Thoracic aorta (tissue), 2 donors: ENCODE measurements at regions not wholly inside any gene's neighbourhood (a gene's known extent, or its start where the extent isn't known, plus 50 kb on each side); places are given as distances from the start of the nearest gene placed in this dataset.

Experiments
- ATAC-seq: fragments of 150-250 bp; one replicate; pipeline ENCODE4 v1.8.0; 2017; ENCODE audit warnings: low read depth; ENCODE audit not compliant: insufficient number of reproducible peaks, low FRiP score
- DNase-seq: peaks from one replicate; pipeline ENCODE4 v3.0.0-alpha.2; 2020; ENCODE audit warnings: low spot score
- H3K27ac ChIP-seq, 2 donors: fragments of 200-600 bp; sonication (generic); 1 replicate in 1 of 2; 2 replicates in 1 of 2; pipeline ENCODE4 v1.5.1; 2016; ENCODE audit warnings: mild to moderate bottlenecking in 2 of 2, moderate library complexity in 2 of 2
- H3K27me3 ChIP-seq: fragments of 200-600 bp; sonication (generic); replicated peaks from 2 replicates; pipeline ENCODE4 v1.6.0; 2016; ENCODE audit warnings: mild to moderate bottlenecking; ENCODE audit not compliant: insufficient read depth
- H3K36me3 ChIP-seq: fragments of 200-600 bp; sonication (generic); one replicate; pipeline ENCODE4 v1.5.1; 2016
- H3K4me1 ChIP-seq, 2 donors: fragments of 200-600 bp; sonication (generic); 1 replicate in 1 of 2; 2 replicates in 1 of 2; pipeline versions ENCODE4 v1.5.1 to v1.6.0; 2016; ENCODE audit warnings: low read depth in 2 of 2, mild to moderate bottlenecking in 1 of 2; ENCODE audit not compliant: control insufficient read depth in 1 of 2
- H3K4me3 ChIP-seq: fragments of 200-600 bp; sonication (generic); 2 replicates; pipeline ENCODE4 v1.5.1; 2016; ENCODE audit warnings: mild to moderate bottlenecking
- H3K9me3 ChIP-seq: fragments of 200-600 bp; sonication (generic); 2 replicates; pipeline ENCODE4 v1.5.1; 2016
- TF ChIP-seq, protein P1 (sequence below): fragments of 200-600 bp; sonication (generic); IDR thresholded peaks from one replicate; pipeline ENCODE4 v1.5.1; 2019; ENCODE audit warnings: antibody characterized with exemption

DNA sequence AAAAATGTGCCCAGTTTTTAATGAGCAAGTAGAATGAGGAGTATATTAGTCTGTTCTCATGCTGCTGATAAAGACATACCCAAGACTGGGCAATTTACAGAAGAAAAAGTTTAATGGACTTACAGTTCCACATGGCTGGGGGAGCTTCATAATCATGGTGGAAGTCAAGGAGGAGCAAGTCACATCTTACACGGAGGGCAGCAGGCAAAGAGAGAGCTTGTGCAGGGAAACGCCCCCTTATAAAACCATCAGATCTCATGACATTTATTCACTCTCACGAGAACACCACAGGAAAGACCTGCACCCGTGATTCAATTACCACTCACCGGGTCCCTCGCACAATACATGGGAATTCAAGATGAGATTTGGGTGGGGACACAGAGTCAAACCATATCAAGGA lies 111.7 kb upstream of the CNTN6 start:
- DNase-seq (no peak), ATAC-seq (no peak)
- Histone ChIP-seq H3K27me3 (no peaks in the 10 kb centered on the region), H3K4me1 (no peaks in the 10 kb centered on the region), H3K9me3 (no peaks in the 10 kb centered on the region), H3K4me3 (no peak overlapping the region), H3K36me3 (no peaks in the 10 kb centered on the region), H3K27ac (no peak overlapping the region)
- TF ChIP-seq, protein P1, sequence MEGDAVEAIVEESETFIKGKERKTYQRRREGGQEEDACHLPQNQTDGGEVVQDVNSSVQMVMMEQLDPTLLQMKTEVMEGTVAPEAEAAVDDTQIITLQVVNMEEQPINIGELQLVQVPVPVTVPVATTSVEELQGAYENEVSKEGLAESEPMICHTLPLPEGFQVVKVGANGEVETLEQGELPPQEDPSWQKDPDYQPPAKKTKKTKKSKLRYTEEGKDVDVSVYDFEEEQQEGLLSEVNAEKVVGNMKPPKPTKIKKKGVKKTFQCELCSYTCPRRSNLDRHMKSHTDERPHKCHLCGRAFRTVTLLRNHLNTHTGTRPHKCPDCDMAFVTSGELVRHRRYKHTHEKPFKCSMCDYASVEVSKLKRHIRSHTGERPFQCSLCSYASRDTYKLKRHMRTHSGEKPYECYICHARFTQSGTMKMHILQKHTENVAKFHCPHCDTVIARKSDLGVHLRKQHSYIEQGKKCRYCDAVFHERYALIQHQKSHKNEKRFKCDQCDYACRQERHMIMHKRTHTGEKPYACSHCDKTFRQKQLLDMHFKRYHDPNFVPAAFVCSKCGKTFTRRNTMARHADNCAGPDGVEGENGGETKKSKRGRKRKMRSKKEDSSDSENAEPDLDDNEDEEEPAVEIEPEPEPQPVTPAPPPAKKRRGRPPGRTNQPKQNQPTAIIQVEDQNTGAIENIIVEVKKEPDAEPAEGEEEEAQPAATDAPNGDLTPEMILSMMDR, result no peak

DNA sequence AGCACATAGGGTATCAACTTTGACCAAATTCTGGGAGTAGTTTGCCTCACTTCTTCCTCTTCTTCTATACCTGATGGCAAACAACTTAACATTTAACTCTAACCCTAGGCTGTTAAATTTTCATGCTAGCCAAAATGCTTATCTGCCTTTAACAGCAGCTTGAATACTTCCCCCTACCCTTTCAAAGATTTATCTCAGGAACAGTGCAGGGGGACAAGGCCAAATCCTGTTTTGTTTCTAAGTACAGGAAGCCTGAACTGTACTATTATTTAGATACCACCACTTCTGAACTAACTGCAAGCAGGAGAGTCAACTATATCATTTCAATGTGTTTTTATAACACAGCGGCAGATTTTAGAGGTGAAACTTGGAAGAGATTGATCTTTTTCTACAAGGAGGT lies 104.0 kb upstream of the CNTN6 start:
- Histone ChIP-seq H3K27ac (no peak overlapping the region), H3K9me3 (no peaks in the 10 kb centered on the region), H3K27me3 (no peaks in the 10 kb centered on the region), H3K4me3 (no peak overlapping the region), H3K36me3 (no peaks in the 10 kb centered on the region), H3K4me1 (no peaks in the 10 kb centered on the region)
- TF ChIP-seq, protein P1, result no peak
- no peak for DNase-seq
- ATAC-seq, result no peak

DNA sequence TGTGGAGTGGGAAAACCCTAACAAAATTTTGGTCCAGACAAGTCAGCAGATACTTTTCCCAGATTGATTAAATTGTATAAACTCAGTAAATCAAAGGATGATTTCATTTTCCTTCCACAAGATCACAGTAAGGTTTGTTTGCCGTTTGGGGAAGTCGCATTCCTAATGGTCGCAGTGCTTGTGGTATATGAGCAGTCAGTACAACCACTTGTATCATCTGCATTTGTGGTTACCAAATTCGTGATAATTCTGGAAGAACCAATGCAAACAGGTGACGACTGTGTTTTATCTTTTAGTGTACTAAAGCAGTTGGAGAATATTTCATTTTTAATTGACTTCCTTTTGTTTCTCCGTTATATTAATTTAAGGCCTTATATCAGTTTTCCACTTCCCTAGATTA lies 100.0 kb upstream of the CNTN6 start:
- Histone ChIP-seq H3K36me3 (no peaks in the 10 kb centered on the region), H3K27ac (no peak overlapping the region), H3K27me3 (no peaks in the 10 kb centered on the region), H3K9me3 (no peaks in the 10 kb centered on the region), H3K4me3 (no peak overlapping the region), H3K4me1 (no peaks in the 10 kb centered on the region)
- DNase-seq (no peak), ATAC-seq (no peak)
- TF ChIP-seq, protein P1, result no peak

DNA sequence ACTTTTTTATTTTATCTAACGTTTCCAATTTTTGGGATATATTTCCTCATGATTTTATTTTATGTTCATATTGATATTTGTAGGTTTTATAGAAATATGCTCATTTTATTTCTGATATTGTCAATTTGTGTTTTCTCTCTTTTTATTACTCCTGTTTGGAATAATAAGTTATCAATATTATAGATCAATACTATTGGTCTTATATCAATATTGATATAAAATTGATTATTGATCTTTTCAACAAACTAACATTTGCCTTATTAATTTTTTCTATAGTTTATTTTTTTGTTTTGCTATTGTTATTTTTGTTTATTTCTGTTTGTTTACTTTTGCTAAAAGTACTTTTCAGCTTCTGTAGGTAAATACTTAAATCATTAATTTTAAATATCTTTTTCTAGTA lies 90.8 kb upstream of the CNTN6 start:
- TF ChIP-seq, protein P1, result no peak
- DNase-seq, result no peak
- Histone ChIP-seq H3K36me3 (no peaks in the 10 kb centered on the region), H3K27ac (no peak overlapping the region), H3K27me3 (no peaks in the 10 kb centered on the region), H3K9me3 (no peaks in the 10 kb centered on the region), H3K4me1 (no peaks in the 10 kb centered on the region), H3K4me3 (no peak overlapping the region)
- ATAC-seq, result no peak

DNA sequence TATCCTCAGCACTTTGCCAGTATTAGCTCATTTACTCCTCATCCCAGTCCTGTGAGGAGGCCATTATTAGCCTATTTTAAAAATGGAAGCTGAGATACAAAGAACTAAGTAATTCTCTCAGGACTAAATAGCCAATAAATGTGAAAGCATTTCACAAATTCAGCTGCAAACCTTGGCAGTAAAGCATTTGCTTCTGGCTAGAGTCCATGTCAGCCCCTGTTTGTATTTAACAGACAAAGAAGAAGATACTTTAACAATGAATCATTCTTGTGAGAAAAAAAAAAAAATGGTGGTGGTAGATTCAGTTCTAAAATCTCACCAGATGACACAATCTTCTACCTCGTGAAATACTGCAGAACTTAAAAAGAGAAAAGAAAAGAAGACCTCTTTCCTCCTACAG lies 85.0 kb upstream of the CNTN6 start:
- Histone ChIP-seq H3K4me3 (no peak overlapping the region), H3K4me1 (no peaks in the 10 kb centered on the region), H3K36me3 (no peaks in the 10 kb centered on the region), H3K27ac (no peak overlapping the region), H3K9me3 (no peaks in the 10 kb centered on the region), H3K27me3 (no peaks in the 10 kb centered on the region)
- TF ChIP-seq, protein P1, result no peak
- DNase-seq, result no peak
- no peak for ATAC-seq
